ENCODE measurements at regions not wholly inside any gene's neighbourhood (a gene's known extent, or its start where the extent isn't known, plus 50 kb on each side); places are given as distances from the start of the nearest gene placed in this dataset.

DNA sequence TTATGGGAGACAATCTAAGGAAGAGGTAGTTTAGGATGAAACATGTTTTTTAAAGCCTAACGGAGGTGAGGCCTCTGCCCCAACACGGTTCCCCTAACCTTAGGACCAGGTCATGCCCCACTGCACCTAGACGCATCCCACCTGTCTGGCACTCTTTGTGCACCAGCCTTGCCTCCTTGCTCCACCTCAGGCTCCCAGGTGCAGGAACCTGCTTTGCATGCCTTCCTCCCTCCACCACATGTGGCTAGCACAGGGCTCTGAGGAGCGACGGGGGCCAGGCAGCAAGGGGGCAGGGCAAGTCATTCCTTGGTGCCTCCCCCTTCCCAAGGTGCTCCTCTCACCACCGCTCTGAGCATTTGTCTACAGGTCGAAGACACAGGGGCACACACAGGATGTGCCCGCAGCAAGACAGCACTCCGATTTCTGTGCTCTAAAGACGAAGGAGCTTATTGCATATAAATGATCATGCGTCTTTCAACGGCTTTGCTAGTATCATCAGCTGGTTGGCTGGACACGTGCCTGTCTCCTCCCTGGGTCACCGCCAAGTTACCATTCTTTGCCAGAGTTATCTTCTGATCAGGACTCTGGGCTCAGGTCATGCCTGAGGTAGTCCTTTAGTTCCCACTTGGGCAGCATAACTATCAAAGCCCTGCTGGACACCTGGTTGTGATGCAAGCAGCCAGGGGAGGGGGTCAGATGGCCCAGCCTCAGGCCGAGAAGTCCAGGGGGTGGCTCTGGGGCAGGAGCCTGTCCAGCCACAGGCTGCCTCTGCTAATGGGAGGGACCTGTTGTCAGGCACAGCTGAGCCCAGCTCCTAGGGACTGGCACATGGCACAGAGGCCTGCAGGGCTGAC is 172.0 kb upstream of the NTM start:
- TF ChIP-seq, protein P1, sequence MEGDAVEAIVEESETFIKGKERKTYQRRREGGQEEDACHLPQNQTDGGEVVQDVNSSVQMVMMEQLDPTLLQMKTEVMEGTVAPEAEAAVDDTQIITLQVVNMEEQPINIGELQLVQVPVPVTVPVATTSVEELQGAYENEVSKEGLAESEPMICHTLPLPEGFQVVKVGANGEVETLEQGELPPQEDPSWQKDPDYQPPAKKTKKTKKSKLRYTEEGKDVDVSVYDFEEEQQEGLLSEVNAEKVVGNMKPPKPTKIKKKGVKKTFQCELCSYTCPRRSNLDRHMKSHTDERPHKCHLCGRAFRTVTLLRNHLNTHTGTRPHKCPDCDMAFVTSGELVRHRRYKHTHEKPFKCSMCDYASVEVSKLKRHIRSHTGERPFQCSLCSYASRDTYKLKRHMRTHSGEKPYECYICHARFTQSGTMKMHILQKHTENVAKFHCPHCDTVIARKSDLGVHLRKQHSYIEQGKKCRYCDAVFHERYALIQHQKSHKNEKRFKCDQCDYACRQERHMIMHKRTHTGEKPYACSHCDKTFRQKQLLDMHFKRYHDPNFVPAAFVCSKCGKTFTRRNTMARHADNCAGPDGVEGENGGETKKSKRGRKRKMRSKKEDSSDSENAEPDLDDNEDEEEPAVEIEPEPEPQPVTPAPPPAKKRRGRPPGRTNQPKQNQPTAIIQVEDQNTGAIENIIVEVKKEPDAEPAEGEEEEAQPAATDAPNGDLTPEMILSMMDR (IDR thresholded peaks at IDR 0.05; ENCODE audit: insufficient read depth, low read length, poor library complexity, severe bottlenecking) = no peak
- TF ChIP-seq EZH2phosphoT487 (conservative IDR thresholded peaks at IDR 0.05; ENCODE audit: low read length) = no peak

Measured in SU-DHL-6 (cell line).